ENCODE measurements at regions not wholly inside any gene's neighbourhood (a gene's known extent, or its start where the extent isn't known, plus 50 kb on each side); places are given as distances from the start of the nearest gene placed in this dataset.

- WGBS = 68% methylated on average over 9 of the region's 9 CpGs
- Histone ChIP-seq H3K4me3 (ENCODE audit: low read length) (no peak overlapping the region), H3K4me1 (ENCODE audit: insufficient read depth, low read length) (peaks cover 6% of the 10 kb centered on the region; the same call in 1 of the 2 replicates), H3K36me3 (ENCODE audit: insufficient read depth, low read length) (no peaks in the 10 kb centered on the region), H3K27me3 (ENCODE audit: insufficient read depth, low read length) (no peaks in the 10 kb centered on the region), H3K27ac (ENCODE audit: low read depth, low read length) (no peak overlapping the region), H3K9ac (ENCODE audit: low read depth, low read length) (no peak overlapping the region), H3K9me3 (ENCODE audit: insufficient read depth, low read depth, low read length) (no peaks in the 10 kb centered on the region)
Measured at GRCh38 chr12:97148941-97149559, 242.0 kb downstream of the NEDD1 start.

DNA sequence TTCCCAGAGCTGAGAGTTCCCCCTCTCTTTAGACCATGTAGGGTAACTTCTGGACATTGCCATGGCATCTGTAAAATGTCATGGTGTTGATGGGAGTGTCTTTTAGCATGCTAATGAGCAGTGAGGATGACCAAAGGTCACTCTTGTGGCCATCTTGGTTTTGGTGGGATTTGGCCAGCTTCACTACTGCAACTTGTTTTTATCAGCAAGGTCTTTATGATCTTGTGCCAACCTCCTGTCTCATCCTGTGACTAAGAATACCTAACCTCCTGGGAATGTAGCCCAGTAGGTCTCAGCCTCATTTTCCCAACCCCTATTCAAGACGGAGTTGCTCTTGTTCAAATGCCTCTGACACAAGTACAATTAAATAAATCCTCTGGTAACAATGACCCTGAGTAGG lies 244.4 kb downstream of the NEDD1 start:
- H3K4me3 ChIP-seq (ENCODE audit: low read length) = no peak overlapping the region
- no peak overlapping the region for H3K27ac ChIP-seq (ENCODE audit: low read depth, low read length)
- 92% methylated on average over 1 of the region's 1 CpG for WGBS
- no peaks in the 10 kb centered on the region for H3K27me3 ChIP-seq (ENCODE audit: insufficient read depth, low read length)
- no peaks in the 10 kb centered on the region for H3K36me3 ChIP-seq (ENCODE audit: insufficient read depth, low read length)
- H3K4me1 ChIP-seq (ENCODE audit: insufficient read depth, low read length) = peaks cover 6% of the 10 kb centered on the region; the same call in 1 of the 2 replicates
- no peaks in the 10 kb centered on the region for H3K9me3 ChIP-seq (ENCODE audit: insufficient read depth, low read depth, low read length)
- no peak overlapping the region for H3K9ac ChIP-seq (ENCODE audit: low read depth, low read length)

DNA sequence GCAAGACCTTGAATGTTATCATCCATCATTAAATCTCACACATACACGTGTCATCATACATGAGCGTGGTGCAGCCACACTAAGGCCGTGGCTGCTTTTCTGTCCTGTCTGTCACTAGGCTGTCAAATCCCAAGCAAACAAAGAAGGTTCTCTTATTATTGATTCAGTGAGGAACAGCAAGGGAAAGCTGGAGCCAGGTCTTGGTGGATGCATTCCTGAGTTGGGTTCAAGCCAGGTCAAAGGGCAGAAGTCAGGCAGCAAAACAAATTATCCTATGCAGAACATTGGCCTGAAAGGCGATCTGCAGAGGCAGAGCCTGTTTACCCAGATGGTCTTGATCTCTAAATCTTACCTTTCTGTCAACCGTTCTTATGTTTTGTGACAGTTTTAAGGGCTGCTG lies 252.3 kb downstream of the NEDD1 start:
- Histone ChIP-seq H3K4me1 (ENCODE audit: insufficient read depth, low read length) (0 out of 2 replicates have a peak, but pooled peaks cover 2% of the 10 kb centered on the region), H3K9me3 (ENCODE audit: insufficient read depth, low read depth, low read length) (no peaks in the 10 kb centered on the region), H3K27me3 (ENCODE audit: insufficient read depth, low read length) (no peaks in the 10 kb centered on the region), H3K4me3 (ENCODE audit: low read length) (no peak overlapping the region), H3K27ac (ENCODE audit: low read depth, low read length) (no peak overlapping the region), H3K36me3 (ENCODE audit: insufficient read depth, low read length) (no peaks in the 10 kb centered on the region), H3K9ac (ENCODE audit: low read depth, low read length) (no peak overlapping the region)
- WGBS = 86% methylated on average over 5 of the region's 5 CpGs

GRCh38 chr12:97160277-97160676 lies 253.2 kb downstream of the NEDD1 start:
- no peak overlapping the region for H3K27ac ChIP-seq (ENCODE audit: low read depth, low read length)
- WGBS = 87% methylated on average over 2 of the region's 2 CpGs
- H3K4me1 ChIP-seq (ENCODE audit: insufficient read depth, low read length) = 0 out of 2 replicates have a peak, but pooled peaks cover 2% of the 10 kb centered on the region
- H3K27me3 ChIP-seq (ENCODE audit: insufficient read depth, low read length) = no peaks in the 10 kb centered on the region
- H3K36me3 ChIP-seq (ENCODE audit: insufficient read depth, low read length) = no peaks in the 10 kb centered on the region
- H3K9ac ChIP-seq (ENCODE audit: low read depth, low read length) = no peak overlapping the region
- H3K9me3 ChIP-seq (ENCODE audit: insufficient read depth, low read depth, low read length) = no peaks in the 10 kb centered on the region
- H3K4me3 ChIP-seq (ENCODE audit: low read length) = no peak overlapping the region

DNA sequence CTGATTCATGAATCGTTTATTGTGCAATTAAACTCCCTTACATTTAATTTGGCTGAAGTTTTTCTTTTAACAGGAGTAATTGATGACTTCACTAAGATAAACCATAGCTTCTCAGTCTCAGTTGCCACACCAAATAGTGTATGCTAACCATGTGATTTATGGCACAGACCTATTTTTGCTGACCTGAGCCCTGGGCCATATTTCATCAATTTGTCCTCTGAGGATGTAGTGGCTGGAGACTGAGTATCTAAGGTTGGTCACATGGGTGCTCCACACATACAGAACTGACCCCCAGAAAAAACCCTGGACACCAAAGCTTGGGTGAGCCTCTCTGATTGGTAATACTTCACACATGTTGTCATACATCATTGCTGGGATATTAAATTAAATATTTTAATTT lies 255.1 kb downstream of the NEDD1 start:
- Histone ChIP-seq H3K4me3 (ENCODE audit: low read length) (no peak overlapping the region), H3K9ac (ENCODE audit: low read depth, low read length) (no peak overlapping the region), H3K27me3 (ENCODE audit: insufficient read depth, low read length) (no peaks in the 10 kb centered on the region), H3K4me1 (ENCODE audit: insufficient read depth, low read length) (0 out of 2 replicates have a peak, but pooled peaks cover 2% of the 10 kb centered on the region), H3K36me3 (ENCODE audit: insufficient read depth, low read length) (no peaks in the 10 kb centered on the region), H3K27ac (ENCODE audit: low read depth, low read length) (no peak overlapping the region), H3K9me3 (ENCODE audit: insufficient read depth, low read depth, low read length) (no peaks in the 10 kb centered on the region)
- WGBS = 82% methylated on average over 1 of the region's 1 CpG

DNA sequence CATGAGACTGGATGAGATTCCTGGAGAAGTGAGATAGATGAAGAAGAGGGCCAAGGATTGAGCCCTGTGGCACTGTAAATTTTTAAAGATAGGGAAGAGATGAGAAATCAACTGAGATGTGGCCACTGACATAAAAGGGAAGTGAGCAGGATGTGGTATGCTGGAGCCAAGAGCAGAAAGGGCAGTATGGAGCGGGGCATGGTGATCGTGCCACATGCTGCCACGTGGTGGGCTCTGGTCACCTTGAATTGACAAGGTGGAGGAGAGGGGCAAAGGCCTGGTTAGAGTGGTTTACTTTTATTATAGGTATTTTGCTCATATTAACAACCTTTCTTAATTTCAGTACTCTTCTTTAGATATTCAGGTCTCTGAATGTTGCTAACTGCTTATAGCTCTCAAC lies 257.9 kb downstream of the NEDD1 start:
- H3K27me3 ChIP-seq (ENCODE audit: insufficient read depth, low read length) = no peaks in the 10 kb centered on the region
- WGBS = 93% methylated on average over 3 of the region's 3 CpGs
- no peak overlapping the region for H3K27ac ChIP-seq (ENCODE audit: low read depth, low read length)
- H3K9ac ChIP-seq (ENCODE audit: low read depth, low read length) = no peak overlapping the region
- H3K4me1 ChIP-seq (ENCODE audit: insufficient read depth, low read length) = peaks cover 5% of the 10 kb centered on the region; the same call in 1 of the 2 replicates
- no peaks in the 10 kb centered on the region for H3K9me3 ChIP-seq (ENCODE audit: insufficient read depth, low read depth, low read length)
- no peak overlapping the region for H3K4me3 ChIP-seq (ENCODE audit: low read length)
- no peaks in the 10 kb centered on the region for H3K36me3 ChIP-seq (ENCODE audit: insufficient read depth, low read length)

GRCh38 chr12:97167598-97167997 lies 260.5 kb downstream of the NEDD1 start:
- no peaks in the 10 kb centered on the region for H3K9me3 ChIP-seq (ENCODE audit: insufficient read depth, low read depth, low read length)
- H3K4me3 ChIP-seq (ENCODE audit: low read length) = no peak overlapping the region
- H3K27ac ChIP-seq (ENCODE audit: low read depth, low read length) = no peak overlapping the region
- no peak overlapping the region for H3K9ac ChIP-seq (ENCODE audit: low read depth, low read length)
- 93% methylated on average over 3 of the region's 4 CpGs for WGBS
- no peaks in the 10 kb centered on the region for H3K36me3 ChIP-seq (ENCODE audit: insufficient read depth, low read length)
- H3K27me3 ChIP-seq (ENCODE audit: insufficient read depth, low read length) = no peaks in the 10 kb centered on the region
- peaks cover 8% of the 10 kb centered on the region; the same call in 1 of the 2 replicates for H3K4me1 ChIP-seq (ENCODE audit: insufficient read depth, low read length)

GRCh38 chr12:97168804-97169203 lies 261.7 kb downstream of the NEDD1 start:
- H3K9ac ChIP-seq (ENCODE audit: low read depth, low read length) = no peak overlapping the region
- H3K27ac ChIP-seq (ENCODE audit: low read depth, low read length) = no peak overlapping the region
- H3K27me3 ChIP-seq (ENCODE audit: insufficient read depth, low read length) = no peaks in the 10 kb centered on the region
- WGBS = 89% methylated on average over 4 of the region's 4 CpGs
- no peaks in the 10 kb centered on the region for H3K9me3 ChIP-seq (ENCODE audit: insufficient read depth, low read depth, low read length)
- H3K4me3 ChIP-seq (ENCODE audit: low read length) = no peak overlapping the region
- H3K4me1 ChIP-seq (ENCODE audit: insufficient read depth, low read length) = peaks cover 15% of the 10 kb centered on the region
- no peaks in the 10 kb centered on the region for H3K36me3 ChIP-seq (ENCODE audit: insufficient read depth, low read length)

DNA sequence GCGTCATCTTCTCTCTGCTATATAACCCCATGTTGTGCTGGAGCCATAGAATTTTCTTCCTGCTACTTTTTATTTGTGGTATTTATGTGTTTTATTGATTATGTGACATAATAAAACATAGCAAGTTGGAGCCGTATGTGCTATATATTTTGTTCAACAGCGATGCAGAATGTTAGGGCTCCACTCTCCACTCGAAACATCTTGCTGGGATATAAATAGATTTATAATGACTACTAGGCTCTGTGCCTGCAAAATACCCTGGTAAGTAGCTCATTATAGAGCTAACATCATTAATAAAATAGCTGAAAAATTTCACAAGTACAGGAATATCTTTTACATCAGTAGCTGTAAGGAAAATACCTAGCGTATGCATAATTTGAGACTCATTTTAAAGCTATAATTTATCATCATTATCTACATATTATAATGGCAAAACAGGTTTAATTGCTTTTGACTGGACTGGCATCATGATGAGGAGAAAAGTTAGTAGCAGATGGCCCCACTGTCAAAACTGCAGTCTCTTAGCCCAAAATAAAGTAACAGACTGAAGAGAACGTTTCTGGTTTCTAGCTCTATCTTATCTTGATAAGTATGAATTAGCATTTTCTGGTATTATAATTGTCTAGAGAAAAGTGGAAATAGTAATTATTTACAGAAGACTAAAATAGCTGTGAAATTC lies 263.0 kb downstream of the NEDD1 start:
- WGBS = 97% methylated on average over 4 of the region's 6 CpGs
- no peak overlapping the region for H3K27ac ChIP-seq (ENCODE audit: low read depth, low read length)

GRCh38 chr12:97173688-97174410 lies 266.8 kb downstream of the NEDD1 start:
- no peaks in the 10 kb centered on the region for H3K27me3 ChIP-seq (ENCODE audit: insufficient read depth, low read length)
- H3K27ac ChIP-seq (ENCODE audit: low read depth, low read length) = no peak overlapping the region
- no peaks in the 10 kb centered on the region for H3K36me3 ChIP-seq (ENCODE audit: insufficient read depth, low read length)
- no peaks in the 10 kb centered on the region for H3K9me3 ChIP-seq (ENCODE audit: insufficient read depth, low read depth, low read length)
- H3K4me1 ChIP-seq (ENCODE audit: insufficient read depth, low read length) = peaks cover 18% of the 10 kb centered on the region
- no peak overlapping the region for H3K4me3 ChIP-seq (ENCODE audit: low read length)
- no peak overlapping the region for H3K9ac ChIP-seq (ENCODE audit: low read depth, low read length)
- 65% methylated on average over 5 of the region's 5 CpGs for WGBS

More for the DNA sequence above, 263.0 kb downstream of the NEDD1 start:
- Histone ChIP-seq H3K36me3 (ENCODE audit: insufficient read depth, low read length) (no peaks in the 10 kb centered on the region), H3K27me3 (ENCODE audit: insufficient read depth, low read length) (no peaks in the 10 kb centered on the region), H3K4me3 (ENCODE audit: low read length) (no peak overlapping the region), H3K9ac (ENCODE audit: low read depth, low read length) (no peak overlapping the region), H3K4me1 (ENCODE audit: insufficient read depth, low read length) (peaks cover 23% of the 10 kb centered on the region), H3K9me3 (ENCODE audit: insufficient read depth, low read depth, low read length) (no peaks in the 10 kb centered on the region)

GRCh38 chr12:97177481-97177880 lies 270.4 kb downstream of the NEDD1 start:
- H3K4me1 ChIP-seq (ENCODE audit: insufficient read depth, low read length) = peaks cover 16% of the 10 kb centered on the region
- no peaks in the 10 kb centered on the region for H3K27me3 ChIP-seq (ENCODE audit: insufficient read depth, low read length)
- no peak overlapping the region for H3K27ac ChIP-seq (ENCODE audit: low read depth, low read length)
- H3K9ac ChIP-seq (ENCODE audit: low read depth, low read length) = no peak overlapping the region
- no peak overlapping the region for H3K4me3 ChIP-seq (ENCODE audit: low read length)
- H3K9me3 ChIP-seq (ENCODE audit: insufficient read depth, low read depth, low read length) = no peaks in the 10 kb centered on the region
- WGBS = 96% methylated on average over 4 of the region's 4 CpGs
- H3K36me3 ChIP-seq (ENCODE audit: insufficient read depth, low read length) = no peaks in the 10 kb centered on the region

All from HUES64 (cell line).